Parathyroid adenoma (tissue), 2 donors: ENCODE measurements at regions not wholly inside any gene's neighbourhood (a gene's known extent, or its start where the extent isn't known, plus 50 kb on each side); places are given as distances from the start of the nearest gene placed in this dataset.

Experiments used
- H2AFZ ChIP-seq: fragments of 300-600 bp; sonication (generic); one replicate; pipeline ENCODE4 v1.7.0; 2017; ENCODE audit warnings: antibody characterized with exemption, mild to moderate bottlenecking
- H3K27ac ChIP-seq: fragments of 300-600 bp; sonication (generic); one replicate; pipeline ENCODE4 v1.7.0; 2017
- H3K27me3 ChIP-seq: fragments of 300-600 bp; sonication (generic); one replicate; pipeline ENCODE4 v1.7.0; 2017; ENCODE audit warnings: low read length; ENCODE audit not compliant: control insufficient read depth, insufficient read depth
- H3K36me3 ChIP-seq: fragments of 300-600 bp; sonication (generic); one replicate; pipeline ENCODE4 v1.7.0; 2017; ENCODE audit warnings: low read length; ENCODE audit not compliant: control insufficient read depth, insufficient read depth
- H3K4me1 ChIP-seq: fragments of 300-600 bp; sonication (generic); one replicate; pipeline ENCODE4 v1.7.0; 2017; ENCODE audit warnings: control low read depth
- H3K4me2 ChIP-seq: fragments of 300-600 bp; sonication (generic); one replicate; pipeline ENCODE4 v1.7.0; 2017; ENCODE audit warnings: low read length
- H3K4me3 ChIP-seq: fragments of 300-600 bp; sonication (generic); one replicate; pipeline ENCODE4 v1.7.0; 2017; ENCODE audit warnings: low read depth, low read length
- H3K79me2 ChIP-seq: fragments of 300-600 bp; sonication (generic); one replicate; pipeline ENCODE4 v1.7.0; 2017; ENCODE audit warnings: control low read depth
- H3K9ac ChIP-seq: fragments of 300-600 bp; sonication (generic); one replicate; pipeline ENCODE4 v1.7.0; 2017; ENCODE audit warnings: mild to moderate bottlenecking
- H3K9me3 ChIP-seq: fragments of 300-600 bp; sonication (generic); one replicate; pipeline ENCODE4 v1.7.0; 2017; ENCODE audit warnings: low read length; ENCODE audit not compliant: control insufficient read depth
- CTCF ChIP-seq: fragments of 300-600 bp; sonication (generic); IDR thresholded peaks from one replicate; pipeline ENCODE4 v1.7.0; 2017; ENCODE audit warnings: antibody characterized with exemption, mild to moderate bottlenecking
- donor health status: primary hyperparathyroidism.

- Histone ChIP-seq H3K4me2 (no peak overlapping the region), H3K9ac (no peak overlapping the region), H3K27ac (no peak overlapping the region), H3K36me3 (no peaks in the 10 kb centered on the region), H3K9me3 (no peaks in the 10 kb centered on the region), H2AFZ (no peak overlapping the region), H3K27me3 (no peaks in the 10 kb centered on the region), H3K4me3 (no peak overlapping the region), H3K79me2 (no peaks in the 10 kb centered on the region), H3K4me1 (no peaks in the 10 kb centered on the region)
- TF ChIP-seq CTCF = no peak
Observed at GRCh38 chr15:38859574-38859973, 295.0 kb upstream of the RASGRP1 start.

- Histone ChIP-seq H3K27ac (no peak overlapping the region), H3K79me2 (no peaks in the 10 kb centered on the region), H3K9me3 (no peaks in the 10 kb centered on the region), H3K36me3 (no peaks in the 10 kb centered on the region), H3K4me2 (no peak overlapping the region), H3K4me3 (no peak overlapping the region), H3K4me1 (no peaks in the 10 kb centered on the region), H3K27me3 (no peaks in the 10 kb centered on the region), H2AFZ (no peak overlapping the region), H3K9ac (no peak overlapping the region)
- no peak for TF ChIP-seq CTCF
Observed at GRCh38 chr15:38860253-38860652, 295.6 kb upstream of the RASGRP1 start.

GRCh38 chr15:38860674-38861073, 296.1 kb upstream of the RASGRP1 start:
- Histone ChIP-seq H3K4me3 (no peak overlapping the region), H3K36me3 (no peaks in the 10 kb centered on the region), H3K27me3 (no peaks in the 10 kb centered on the region), H3K9me3 (no peaks in the 10 kb centered on the region), H2AFZ (no peak overlapping the region), H3K4me1 (no peaks in the 10 kb centered on the region), H3K79me2 (no peaks in the 10 kb centered on the region), H3K4me2 (no peak overlapping the region), H3K27ac (no peak overlapping the region), H3K9ac (no peak overlapping the region)
- no peak for TF ChIP-seq CTCF

GRCh38 chr15:38861108-38861507, 296.5 kb upstream of the RASGRP1 start:
- Histone ChIP-seq H3K36me3 (no peaks in the 10 kb centered on the region), H3K4me1 (no peaks in the 10 kb centered on the region), H3K27me3 (no peaks in the 10 kb centered on the region), H3K79me2 (no peaks in the 10 kb centered on the region), H2AFZ (no peak overlapping the region), H3K9ac (no peak overlapping the region), H3K9me3 (no peaks in the 10 kb centered on the region), H3K4me3 (no peak overlapping the region), H3K4me2 (no peak overlapping the region), H3K27ac (no peak overlapping the region)
- TF ChIP-seq CTCF = no peak

- H3K79me2 ChIP-seq = no peaks in the 10 kb centered on the region
- no peak overlapping the region for H3K4me2 ChIP-seq
- no peaks in the 10 kb centered on the region for H3K36me3 ChIP-seq
- H3K4me3 ChIP-seq = no peak overlapping the region
- H3K4me1 ChIP-seq = no peaks in the 10 kb centered on the region
- no peaks in the 10 kb centered on the region for H3K9me3 ChIP-seq
- no peak overlapping the region for H2AFZ ChIP-seq
- no peaks in the 10 kb centered on the region for H3K27me3 ChIP-seq
- no peak for TF ChIP-seq CTCF
- no peak overlapping the region for H3K27ac ChIP-seq
- no peak overlapping the region for H3K9ac ChIP-seq
Observed at GRCh38 chr15:38862099-38862498, 297.5 kb upstream of the RASGRP1 start.
